K562 (cell line): ENCODE measurements at regions not wholly inside any gene's neighbourhood (a gene's known extent, or its start where the extent isn't known, plus 50 kb on each side); places are given as distances from the start of the nearest gene placed in this dataset.

Source experiments
- ATAC-seq: fragments of 200-7000 bp; cut with Tn5 transposase; 3 replicates; pipeline ENCODE4 v1.9.1; 2020; ENCODE audit warnings: moderate library complexity
- BruUV-seq: library from RNA; stranded (reverse); fragments of 400-500 nt; replicated peaks from 2 replicates; lab custom pipeline; 2021; lab: Mats Ljungman, UMichigan
- CTCF ChIA-PET: fragments of 300-600 bp; formaldehyde crosslinking; extraction: SDS; loops from one replicate; lab custom pipeline; 2021; ENCODE audit warnings: low intra/inter-chr PET ratio; lab: Yijun Ruan, JAX
- POLR2A ChIA-PET: fragments of 300-600, 350-650 bp; sonication (Branson Sonifier 250); formaldehyde crosslinking; extraction: SDS; loops from one replicate; lab custom pipeline; 2021; ENCODE audit warnings: antibody characterized with exemption, inconsistent platforms; lab: Yijun Ruan, JAX
- DNase-seq, 4 experiments: peaks; one replicate each; pipeline versions ENCODE4 v3.0.0 to v3.0.0-alpha.2; 2011 to 2018; ENCODE audit warnings: low spot score in 3 of 4, mixed read lengths in 3 of 4; ENCODE audit errors: extremely low read depth in 1 of 4
- FAIRE-seq: peaks from 2 replicates; lab custom pipeline; 2011; peaks lifted over from hg19 to GRCh38; lab: Jason Lieb, UNC
- H2AFZ ChIP-seq: 2 replicates; pipeline ENCODE4 v1.6.0; 2011; ENCODE audit warnings: low read depth, low read length, control low read depth, inconsistent platforms
- H3K27ac ChIP-seq: fragments of 200-600 bp; 3 replicates; pipeline ENCODE4 v1.8.0; 2011; ENCODE audit warnings: low read depth, mild to moderate bottlenecking, control low read depth, inconsistent platforms, low read length, moderate library complexity, mixed read lengths; ENCODE audit errors: extremely low read depth
- H3K27me3 ChIP-seq, 2 experiments: fragments of 300-600 bp in 1 of 2; 2 replicates in 1 of 2; 3 replicates in 1 of 2; pipeline versions ENCODE4 v1.6.0 to v1.8.0; 2011; ENCODE audit warnings: inconsistent platforms in 2 of 2, low read length in 2 of 2, mild to moderate bottlenecking in 1 of 2, mixed read lengths in 1 of 2, moderate library complexity in 1 of 2; ENCODE audit not compliant: control insufficient read depth in 2 of 2, insufficient read depth in 2 of 2
- H3K36me3 ChIP-seq: fragments of 300-600 bp; 3 replicates; pipeline ENCODE4 v1.8.0; 2011; ENCODE audit warnings: mild to moderate bottlenecking, low read length, inconsistent platforms; ENCODE audit not compliant: control insufficient read depth, insufficient read depth
- H3K4me1 ChIP-seq, 2 experiments: fragments of 200-600 bp in 1 of 2; replicated peaks in 1 of 2; 2 replicates in 1 of 2; 3 replicates in 1 of 2; pipeline versions ENCODE4 v1.5.1 to v1.8.0; 2011; ENCODE audit warnings: inconsistent platforms in 2 of 2, low read length in 2 of 2, mild to moderate bottlenecking in 1 of 2, mixed read lengths in 1 of 2, moderate library complexity in 1 of 2; ENCODE audit not compliant: control insufficient read depth in 2 of 2, insufficient read depth in 2 of 2
- H3K4me2 ChIP-seq: 2 replicates; pipeline ENCODE4 v1.6.1; 2011; ENCODE audit warnings: low read length, control low read depth, inconsistent platforms, mixed read lengths; ENCODE audit not compliant: insufficient read depth
- H3K4me3 ChIP-seq: fragments of 200-600 bp; sonication (generic), shearing (Covaris generic); 2 replicates; pipeline ENCODE4 v1.5.1; 2016; ENCODE audit warnings: control low read depth, inconsistent platforms
- H3K79me2 ChIP-seq: fragments of 200-600 bp; 3 replicates; pipeline ENCODE4 v1.8.0; 2011; ENCODE audit warnings: low read length, inconsistent platforms; ENCODE audit not compliant: control insufficient read depth, insufficient read depth
- H3K9ac ChIP-seq, 2 experiments: 2 replicates each; pipeline versions ENCODE4 v1.6.0 to v1.6.1; 2011; ENCODE audit warnings: low read depth in 2 of 2, low read length in 2 of 2, control low read depth in 1 of 2, inconsistent platforms in 1 of 2, mild to moderate bottlenecking in 1 of 2, mixed read lengths in 1 of 2; ENCODE audit not compliant: insufficient read depth in 1 of 2
- H3K9me1 ChIP-seq: one replicate; pipeline ENCODE4 v1.6.0; 2011; ENCODE audit warnings: inconsistent platforms, mild to moderate bottlenecking, low read length, moderate library complexity; ENCODE audit not compliant: control insufficient read depth, insufficient read depth
- H3K9me3 ChIP-seq: replicated peaks from 2 replicates; pipeline ENCODE4 v1.5.1; 2011; ENCODE audit warnings: low read depth, low read length, inconsistent platforms; ENCODE audit not compliant: control insufficient read depth, insufficient read depth
- H4K20me1 ChIP-seq: replicated peaks from 2 replicates; pipeline ENCODE4 v1.6.1; 2011; ENCODE audit warnings: low read length, inconsistent platforms, mixed read lengths; ENCODE audit not compliant: control insufficient read depth, insufficient read depth
- E2F4 ChIP-seq: sonication (generic); formaldehyde crosslinking; IDR thresholded peaks from 2 replicates; pipeline ENCODE4 v1.8.0; 2022; ENCODE audit warnings: mild to moderate bottlenecking, low read depth, missing genetic modification reagents
- EGR1 ChIP-seq: fragments of 450-650 bp; conservative IDR thresholded peaks from 2 replicates; pipeline ENCODE4 v1.6.1; 2017; ENCODE audit warnings: mild to moderate bottlenecking
- EZH2 ChIP-seq: IDR thresholded peaks from 2 replicates; pipeline ENCODE4 v1.6.1; 2012; ENCODE audit warnings: low read depth, mild to moderate bottlenecking, inconsistent platforms, low read length, borderline replicate concordance
- GABPB1 ChIP-seq: sonication (generic); formaldehyde crosslinking; IDR thresholded peaks from 2 replicates; pipeline ENCODE4 v1.8.0; 2022; ENCODE audit warnings: mild to moderate bottlenecking, missing genetic modification reagents
- HNRNPH1 ChIP-seq: fragments of 200-400 bp; formaldehyde crosslinking; optimal IDR thresholded peaks from 2 replicates; pipeline ENCODE3; 2017; ENCODE audit warnings: low read depth, mild to moderate bottlenecking, low read length, moderate library complexity
- KDM1A ChIP-seq, 2 experiments: fragments of 450-650 bp; IDR thresholded peaks; 2 replicates each; pipeline ENCODE4 v1.6.1; 2016; ENCODE audit warnings: mild to moderate bottlenecking in 2 of 2
- NCOR1 ChIP-seq: fragments of 450-650 bp; IDR thresholded peaks from 2 replicates; pipeline ENCODE4 v1.6.1; 2016; ENCODE audit warnings: mild to moderate bottlenecking, moderate library complexity
- NFRKB ChIP-seq: fragments of 450-650 bp; IDR thresholded peaks from 2 replicates; pipeline ENCODE4 v1.6.1; 2016; ENCODE audit warnings: low read depth
- SIN3B ChIP-seq: fragments of 450-650 bp; IDR thresholded peaks from 2 replicates; pipeline ENCODE4 v1.6.1; 2017; ENCODE audit warnings: low read depth, mild to moderate bottlenecking, moderate library complexity
- TAF9B ChIP-seq: fragments of 450-650 bp; IDR thresholded peaks from 2 replicates; pipeline ENCODE4 v1.6.1; 2018; ENCODE audit warnings: mild to moderate bottlenecking; ENCODE audit not compliant: partially characterized antibody
- TBP ChIP-seq: optimal IDR thresholded peaks from 2 replicates; pipeline ENCODE3; 2011; ENCODE audit warnings: low read depth, low read length, improper control_type of control experiment
- XRCC3 ChIP-seq: fragments of 450-650 bp; IDR thresholded peaks from 2 replicates; pipeline ENCODE4 v1.6.1; 2017; ENCODE audit warnings: mild to moderate bottlenecking, moderate library complexity
- ZBTB49 ChIP-seq: sonication (generic); formaldehyde crosslinking; IDR thresholded peaks from 2 replicates; pipeline ENCODE4 v1.8.0; 2022; ENCODE audit warnings: missing genetic modification reagents, mild to moderate bottlenecking, borderline replicate concordance
- ZKSCAN8 ChIP-seq: fragments of 200-800 bp; sonication (Bioruptor generic); IDR thresholded peaks from 2 replicates; pipeline ENCODE4 v1.6.1; 2016; ENCODE audit warnings: missing genetic modification characterization, missing compliant biosample characterization
- ZNF124 ChIP-seq: sonication (generic); formaldehyde crosslinking; IDR thresholded peaks from 2 replicates; pipeline ENCODE4 v1.8.1; 2022; ENCODE audit warnings: missing genetic modification reagents
- ZNF507 ChIP-seq: conservative IDR thresholded peaks from 2 replicates; pipeline ENCODE4 v1.6.1; 2017; ENCODE audit warnings: missing genetic modification characterization, missing compliant biosample characterization
- WGBS: fragments of 100-300 bp; shearing (Covaris generic); methylation state at CpG from one replicate; pipeline ENCODE4 v1.1.6; 2016; ENCODE audit warnings: low coverage, mixed read lengths; ENCODE audit not compliant: insufficient coverage; ENCODE audit errors: missing lambda C conversion rate; 5-methylcytosine and 5-hydroxymethylcytosine counted together
- in situ Hi-C: fragments of 300-500 bp; cut with MboI; formaldehyde crosslinking; loops from 4 replicates; pipeline ENCODE4 v1.15.0; 2018; ENCODE audit warnings: inconsistent platforms, mixed read lengths
- intact Hi-C: fragments of 100-400 bp; cut with micrococcal nuclease; formaldehyde crosslinking; loops from 2 replicates; pipeline ENCODE4 v1.14.2; 2022

- TF ChIP-seq ZBTB49 (CRISPR knock-in tag) (no peak), NFRKB (no peak), XRCC3 (no peak)
- TF ChIP-seq, all 486 proteins: peak for 0
These were observed 567.6 kb upstream of the ARPP21 start (continued) for GRCh38 chr3:35071772-35072171.

- FAIRE-seq (no peak), ATAC-seq (no peak), DNase-seq (no peak)
- TF ChIP-seq HNRNPH1 (no peak), ZNF124 (CRISPR knock-in tag) (no peak), ZNF507 (tag) (no peak), E2F4 (CRISPR knock-in tag) (no peak), TBP (no peak), EGR1 (no peak), EZH2 (no peak), GABPB1 (CRISPR knock-in tag) (no peak), ZKSCAN8 (CRISPR knock-in tag) (no peak), SIN3B (no peak), TAF9B (no peak), KDM1A (IDR thresholded peaks at IDR 0.05) (no peak), NCOR1 (no peak)
- Histone ChIP-seq H4K20me1 (no peaks in the 10 kb centered on the region), H3K36me3 (no peaks in the 10 kb centered on the region), H3K4me2 (no peak overlapping the region), H3K79me2 (no peaks in the 10 kb centered on the region), H3K9ac (no peak overlapping the region), H3K4me1 (no peaks in the 10 kb centered on the region), H3K27me3 (no peaks in the 10 kb centered on the region), H2AFZ (no peak overlapping the region), H3K27ac (no peak overlapping the region), H3K4me3 (no peak overlapping the region), H3K9me1 (no peaks in the 10 kb centered on the region), H3K9me3 (peaks cover 2% of the 10 kb centered on the region; the same call in 1 of the 2 replicates)
- intact Hi-C loops = no loop called here
- BruUV-seq = no TSS peak
- in situ Hi-C loops = no loop called here
- POLR2A ChIA-PET = no interaction called here
- WGBS = 0% methylated on average over 2 of the region's 2 CpGs
- CTCF ChIA-PET = no interaction called here
These were observed 560.5 kb upstream of the ARPP21 start for GRCh38 chr3:35078780-35079179.
